GM19025 (cell line): ENCODE measurements at regions not wholly inside any gene's neighbourhood (a gene's known extent, or its start where the extent isn't known, plus 50 kb on each side); places are given as distances from the start of the nearest gene placed in this dataset.
"Not testable (repeated sequence)": the region's sequence is repeated elsewhere in the genome, so short reads cannot be mapped to it uniquely, and the experiment has no call there.

Source experiments
- ATAC-seq: cut with Tn5 transposase; IDR thresholded peaks from one replicate; pipeline ENCODE4 v1.9.1; 2021; ENCODE audit warnings: mild to moderate bottlenecking, low read depth, moderate library complexity; ENCODE audit not compliant: unreplicated experiment

DNA sequence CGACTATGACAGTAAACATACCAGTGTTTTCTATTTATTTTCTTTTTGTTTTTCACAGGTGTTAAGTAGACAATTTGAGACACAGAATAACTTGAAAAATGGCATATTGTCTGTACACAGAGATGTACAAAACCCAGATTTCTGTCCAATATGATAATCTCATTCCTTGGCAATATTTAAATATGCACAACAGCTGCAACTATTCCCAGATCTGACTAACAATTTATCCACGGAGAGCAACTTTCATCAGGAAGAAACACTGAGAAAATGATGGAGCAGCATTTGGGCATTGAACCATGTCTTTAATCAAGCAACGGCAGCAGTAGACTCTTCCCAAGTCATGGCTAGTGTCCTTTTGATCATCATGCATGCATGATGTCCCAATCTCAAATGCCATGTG lies 452.6 kb downstream of the ZPLD1 start:
- no peak for ATAC-seq

DNA sequence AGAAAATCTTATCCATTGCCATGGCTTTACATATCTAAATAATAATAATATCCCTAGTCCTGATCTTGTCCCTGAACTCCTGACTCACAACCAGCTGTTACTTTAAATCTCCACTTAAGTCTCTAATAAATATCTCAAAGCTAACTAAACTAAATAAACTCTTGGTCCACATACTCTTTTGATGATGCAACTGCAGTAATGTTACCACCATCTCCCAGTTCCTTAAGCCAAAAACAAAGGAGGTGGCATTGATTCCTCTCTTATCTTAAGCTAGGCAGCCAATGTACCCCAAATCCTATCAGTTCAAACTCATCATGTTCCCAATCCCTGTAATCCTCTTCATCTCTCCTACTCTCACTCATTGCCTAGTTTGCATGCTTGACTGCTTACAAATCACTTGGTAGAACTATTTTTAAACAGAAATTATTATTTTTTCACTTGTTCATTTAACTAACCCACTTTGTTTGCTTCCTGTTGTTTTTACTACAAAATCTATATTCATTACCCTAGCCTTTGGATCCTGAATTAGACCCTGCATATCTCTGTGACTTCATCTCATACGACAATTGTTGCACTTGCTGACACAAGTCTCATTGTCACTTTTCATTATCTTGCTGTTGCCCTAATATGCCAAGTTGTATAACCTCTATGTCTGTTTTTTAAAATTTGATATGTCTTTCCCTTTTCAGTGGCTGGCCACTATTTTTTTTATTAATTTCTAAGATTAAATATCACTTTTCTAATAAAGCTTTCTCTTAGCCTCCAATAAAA lies 462.2 kb downstream of the ZPLD1 start:
- ATAC-seq = no peak

DNA sequence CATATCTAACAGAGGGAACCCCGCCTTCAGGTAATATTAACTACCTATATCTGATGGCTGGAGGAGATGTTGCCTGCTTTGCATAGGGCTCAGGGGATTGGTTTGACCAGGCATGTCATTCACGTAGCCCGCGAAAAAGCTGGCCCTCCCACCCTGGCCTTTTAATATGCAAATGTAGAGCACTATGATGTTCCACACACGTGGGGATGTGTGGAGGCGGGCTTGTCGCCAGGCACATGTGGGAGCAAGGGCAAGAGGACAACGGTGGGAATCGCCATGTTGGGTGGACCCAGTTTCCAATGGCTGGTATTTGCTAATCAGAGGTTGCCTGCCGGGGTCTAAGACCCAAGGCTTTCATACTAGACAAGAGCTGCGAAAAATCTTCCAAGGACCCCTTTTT lies 469.8 kb downstream of the ZPLD1 start:
- ATAC-seq = no peak

DNA sequence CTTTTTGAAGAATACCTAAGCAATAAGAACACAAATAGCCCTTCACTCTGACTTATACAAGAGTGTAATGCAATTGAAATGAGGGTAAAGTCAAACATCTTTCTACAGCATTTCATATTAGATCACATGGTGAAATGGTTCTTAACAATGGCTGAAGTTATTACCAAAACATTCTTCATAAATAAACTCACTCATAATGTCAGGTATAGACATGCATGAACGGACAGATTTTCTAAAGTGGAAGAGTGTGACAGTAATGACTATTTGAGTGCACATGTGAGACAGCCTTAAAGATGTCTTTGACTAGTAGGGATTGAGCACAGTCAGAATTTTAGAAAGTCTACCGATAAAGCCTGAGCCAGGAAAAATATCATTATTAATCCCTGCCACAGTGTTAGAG lies 471.0 kb downstream of the ZPLD1 start:
- no peak for ATAC-seq

DNA sequence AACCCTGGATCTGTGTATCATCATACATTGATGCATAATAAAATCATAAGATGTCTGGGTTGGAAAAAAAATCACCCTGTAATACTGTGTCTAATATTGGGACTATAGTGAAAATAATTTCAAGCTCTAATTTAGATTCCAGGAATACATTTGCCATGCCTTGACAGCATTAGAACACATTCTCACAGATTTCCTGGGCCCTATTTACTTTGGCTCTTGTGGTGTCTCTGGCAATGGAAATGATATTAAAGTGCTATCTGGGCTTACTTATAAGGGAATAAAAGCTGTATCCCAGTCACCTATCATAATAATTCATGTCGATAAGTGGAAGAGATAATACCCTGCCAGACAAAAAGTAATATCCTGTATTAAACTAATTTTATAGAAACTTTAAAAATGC lies 472.0 kb downstream of the ZPLD1 start:
- ATAC-seq = no peak

DNA sequence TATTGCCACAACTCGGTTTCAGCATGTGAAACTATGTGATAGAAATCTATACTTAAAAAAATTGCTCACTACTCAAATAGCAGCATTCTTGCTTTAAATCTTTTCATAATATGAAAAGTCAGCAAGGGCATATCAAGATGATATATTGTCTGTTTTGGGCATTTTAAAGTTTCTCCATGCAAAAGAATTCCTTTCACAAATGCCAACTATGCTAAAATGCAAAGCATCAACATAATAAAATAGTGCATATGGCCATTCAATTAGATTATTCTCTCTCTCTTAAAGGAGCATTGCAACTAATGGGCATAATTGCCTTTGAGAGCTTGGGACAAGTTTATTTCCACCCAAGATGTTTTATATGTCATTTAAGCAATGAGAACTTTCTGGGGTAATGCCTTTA lies 475.1 kb downstream of the ZPLD1 start:
- ATAC-seq = no peak

DNA sequence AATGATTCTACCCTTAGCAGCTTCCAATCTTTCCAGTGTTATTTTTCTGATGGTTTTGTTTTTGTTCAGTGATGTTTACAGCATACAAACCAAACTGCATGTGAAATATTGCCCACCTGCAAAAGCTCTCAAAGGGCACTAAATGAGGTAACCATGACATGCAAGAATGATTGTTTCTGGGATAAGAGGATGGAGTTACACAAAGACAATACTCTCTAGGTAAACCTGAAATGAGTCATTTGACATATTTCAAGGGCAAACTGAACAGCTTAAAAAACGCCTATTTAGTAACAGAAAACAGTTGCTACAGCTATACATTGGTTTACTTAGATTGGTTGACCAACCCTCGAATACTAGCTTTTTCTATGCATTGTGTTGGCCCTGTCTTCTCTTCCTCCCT lies 481.7 kb downstream of the ZPLD1 start:
- no peak for ATAC-seq

DNA sequence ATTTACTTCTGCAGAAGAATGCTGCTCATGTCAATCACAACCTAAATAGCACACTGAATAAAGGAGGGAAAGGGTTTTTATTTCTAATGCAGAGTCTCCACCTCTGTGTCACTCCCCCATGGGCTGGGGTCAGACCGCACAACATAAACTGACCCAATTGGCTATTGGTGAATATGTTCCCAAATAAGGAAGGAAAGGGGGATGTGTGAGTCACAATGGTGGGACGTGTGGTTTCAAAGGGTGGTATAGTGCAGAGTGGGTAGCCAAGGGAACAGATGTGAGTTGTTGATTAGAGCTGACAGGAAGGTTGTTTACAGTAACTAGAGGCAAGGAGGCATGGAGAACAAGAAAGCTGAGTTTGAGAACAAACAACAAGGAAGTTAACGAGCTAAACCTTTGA lies 491.8 kb downstream of the ZPLD1 start:
- no peak for ATAC-seq

DNA sequence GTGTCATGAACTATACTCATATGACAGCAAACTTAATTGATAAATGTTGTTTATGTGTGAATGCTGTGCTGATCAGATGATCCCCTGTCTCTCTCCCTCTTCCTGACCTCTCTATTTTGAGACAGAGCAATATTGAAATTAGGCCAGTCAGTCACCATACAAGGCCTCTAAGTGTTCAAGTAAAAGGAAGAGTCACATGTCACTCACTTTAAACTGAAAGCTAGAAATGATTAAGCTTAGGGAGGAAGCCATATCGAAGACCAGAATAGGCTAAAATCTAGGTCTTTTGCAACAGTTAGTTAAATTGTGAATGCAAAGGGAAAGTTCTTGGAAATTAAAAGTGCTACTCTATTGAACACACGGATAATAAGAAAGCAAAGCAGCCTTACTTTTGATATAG lies 498.6 kb downstream of the ZPLD1 start:
- ATAC-seq = no peak

DNA sequence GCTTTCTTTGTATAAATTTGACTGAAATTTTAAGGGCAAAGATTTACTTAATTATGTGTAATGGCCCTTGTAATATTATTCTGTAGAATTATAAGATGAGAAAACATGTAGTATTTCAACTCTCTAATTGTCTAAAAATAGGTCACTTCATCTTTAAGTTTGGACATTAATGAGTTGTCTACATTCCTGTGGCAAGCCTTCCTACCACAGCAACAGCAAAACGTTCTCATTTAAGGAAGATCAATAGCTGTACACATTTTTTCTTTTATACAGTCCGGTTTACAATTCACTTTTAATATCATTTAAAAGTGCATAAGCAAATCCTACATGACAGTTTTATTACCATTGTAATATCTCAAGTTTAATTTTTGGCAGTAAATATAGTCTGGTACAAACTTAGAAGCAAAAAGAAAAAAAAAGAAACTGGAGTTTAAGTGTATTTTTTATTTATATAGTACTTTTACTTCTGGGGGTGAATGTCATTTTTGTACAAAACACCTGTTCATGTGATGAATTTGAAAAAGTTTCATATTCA lies 501.8 kb downstream of the ZPLD1 start:
- no peak for ATAC-seq

DNA sequence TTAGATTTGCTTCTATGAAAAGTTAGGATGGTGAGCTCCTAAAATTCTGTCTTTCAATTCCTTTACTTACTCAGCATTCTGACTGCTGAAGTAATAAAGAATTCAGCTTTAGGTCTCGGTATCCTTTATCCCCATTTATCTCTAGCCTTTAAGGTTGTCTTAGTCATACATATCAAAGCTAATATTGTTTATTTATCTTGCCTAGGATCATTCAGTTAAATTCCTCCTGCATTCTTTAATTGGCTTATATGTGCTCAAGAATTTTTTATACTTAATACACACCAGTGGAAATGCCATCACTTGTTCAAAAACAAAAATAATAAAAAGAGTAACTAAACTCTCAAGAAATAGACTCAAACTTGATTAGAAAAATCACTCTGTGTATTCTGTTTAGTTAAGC lies 507.0 kb downstream of the ZPLD1 start:
- ATAC-seq = no peak

DNA sequence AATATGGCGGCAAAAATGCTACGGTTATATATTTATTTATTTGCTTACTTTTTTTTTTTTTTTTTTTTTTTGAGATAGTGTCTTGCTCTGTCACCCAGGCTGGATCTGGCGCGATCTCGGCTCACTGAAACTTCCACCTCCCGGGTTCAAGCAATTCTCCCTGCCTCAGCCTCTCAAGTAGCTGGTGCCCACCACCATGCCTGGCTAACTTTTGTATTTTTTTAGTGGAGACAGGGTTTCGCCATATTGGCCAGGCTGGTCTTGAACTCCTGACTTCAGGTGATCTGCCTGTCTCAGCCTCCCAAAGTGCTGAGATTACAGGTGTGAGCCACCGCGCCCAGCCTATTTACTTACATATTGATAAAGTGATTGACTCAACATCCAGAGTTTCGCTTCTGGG lies 511.6 kb downstream of the ZPLD1 start:
- ATAC-seq = not testable (repeated sequence)

DNA sequence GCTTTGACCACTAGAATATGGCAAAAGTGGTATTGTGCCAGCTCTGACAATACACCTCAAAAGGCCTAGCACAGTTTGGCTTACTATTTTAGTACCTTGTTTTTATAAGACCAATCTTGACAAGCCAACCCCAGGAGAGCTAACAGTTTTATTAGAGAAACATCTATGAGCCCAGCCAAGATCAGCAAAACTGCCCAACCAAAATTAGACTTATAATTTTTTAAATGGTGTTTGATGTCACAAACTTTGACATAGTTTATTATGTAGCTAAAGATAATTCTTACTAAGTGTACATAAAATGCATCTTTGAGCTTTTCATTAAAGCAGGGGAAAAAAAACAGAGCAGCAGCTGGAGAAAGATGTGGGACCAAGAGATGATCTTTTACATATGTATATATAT lies 537.5 kb downstream of the ZPLD1 start:
- no peak for ATAC-seq

DNA sequence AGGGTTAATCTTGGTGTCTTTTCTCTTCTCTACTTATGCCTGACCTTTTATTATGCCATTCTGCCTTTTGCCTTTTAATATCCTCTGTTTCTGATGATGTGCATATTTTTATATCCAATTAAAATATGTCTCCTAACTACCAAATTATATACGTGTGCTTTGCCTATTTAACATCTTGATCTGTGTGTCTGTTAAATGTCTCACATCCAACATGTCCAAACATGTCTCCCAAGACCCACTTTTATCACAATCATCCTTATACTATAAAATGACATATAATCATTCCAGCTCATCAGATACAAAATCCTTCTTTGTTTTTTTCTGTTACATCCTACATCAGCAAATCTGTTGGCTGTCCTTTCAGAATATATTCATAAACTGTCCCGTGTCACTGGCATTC lies 539.5 kb downstream of the ZPLD1 start:
- ATAC-seq = no peak

DNA sequence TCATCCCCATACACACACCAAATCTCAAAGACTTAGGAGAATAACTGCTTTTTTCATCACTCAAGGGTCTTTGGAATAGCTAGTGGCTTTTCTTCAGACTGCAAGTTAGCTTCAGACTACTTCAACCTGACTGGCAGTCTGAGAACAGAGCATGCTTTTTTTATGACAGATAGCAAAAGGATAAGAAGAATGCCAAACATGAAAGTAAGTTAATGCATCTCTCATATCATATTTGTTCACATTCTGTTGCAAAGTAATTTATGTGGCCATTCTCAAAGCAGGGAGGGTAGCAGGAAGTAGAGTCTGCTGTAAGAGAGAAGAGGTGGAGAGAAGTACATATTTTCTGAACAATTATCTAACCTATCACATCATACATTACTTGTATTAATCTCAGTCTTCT lies 544.4 kb downstream of the ZPLD1 start:
- no peak for ATAC-seq

DNA sequence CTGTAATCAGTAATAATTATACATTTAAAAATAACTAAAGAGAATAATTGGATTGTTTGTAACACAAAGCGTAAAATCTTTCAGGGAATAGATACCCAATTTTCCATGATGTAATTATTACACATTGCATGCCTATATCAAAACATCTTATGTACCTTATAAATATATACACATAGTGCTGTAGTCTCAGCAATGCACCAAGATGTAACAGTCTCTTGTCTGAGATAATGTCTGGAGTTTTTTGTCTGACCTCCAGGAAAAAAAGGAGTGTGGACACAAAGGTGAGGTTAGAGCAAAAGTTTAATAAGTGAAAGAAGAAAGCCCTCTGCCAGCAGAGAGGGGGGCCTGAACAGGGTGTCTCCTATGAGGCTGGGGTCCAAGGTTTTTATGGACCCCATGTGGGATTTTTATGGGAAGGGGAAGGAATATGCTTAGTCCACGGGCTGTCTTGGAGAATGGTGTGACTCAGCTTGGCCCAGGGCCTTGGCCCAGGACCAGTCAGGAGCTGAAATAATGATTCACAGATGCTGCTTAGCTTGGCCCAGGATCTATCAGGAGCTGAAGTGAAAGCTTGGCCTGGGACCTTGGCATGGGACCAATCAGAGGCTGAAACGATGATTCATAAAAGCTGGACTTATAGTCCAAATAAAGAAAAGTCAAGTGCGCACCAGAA lies 545.0 kb downstream of the ZPLD1 start:
- ATAC-seq = no peak

DNA sequence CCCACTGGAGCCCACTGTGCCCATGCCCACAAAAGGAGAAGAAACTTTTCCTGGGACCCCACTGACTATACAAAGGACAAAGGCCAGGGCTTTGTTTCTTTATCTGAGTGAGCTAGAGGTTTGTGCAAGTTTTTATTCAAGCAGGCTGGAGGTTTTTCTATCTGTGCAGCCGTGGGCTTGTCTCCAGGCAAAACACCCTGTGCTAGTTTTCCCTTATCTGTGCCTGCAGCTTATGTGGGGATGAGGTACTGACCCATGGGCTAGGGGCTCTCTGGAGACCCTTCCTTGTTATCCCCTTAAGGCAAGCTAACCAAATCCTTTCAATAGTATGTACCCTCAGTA lies 545.5 kb downstream of the ZPLD1 start:
- ATAC-seq = no peak

DNA sequence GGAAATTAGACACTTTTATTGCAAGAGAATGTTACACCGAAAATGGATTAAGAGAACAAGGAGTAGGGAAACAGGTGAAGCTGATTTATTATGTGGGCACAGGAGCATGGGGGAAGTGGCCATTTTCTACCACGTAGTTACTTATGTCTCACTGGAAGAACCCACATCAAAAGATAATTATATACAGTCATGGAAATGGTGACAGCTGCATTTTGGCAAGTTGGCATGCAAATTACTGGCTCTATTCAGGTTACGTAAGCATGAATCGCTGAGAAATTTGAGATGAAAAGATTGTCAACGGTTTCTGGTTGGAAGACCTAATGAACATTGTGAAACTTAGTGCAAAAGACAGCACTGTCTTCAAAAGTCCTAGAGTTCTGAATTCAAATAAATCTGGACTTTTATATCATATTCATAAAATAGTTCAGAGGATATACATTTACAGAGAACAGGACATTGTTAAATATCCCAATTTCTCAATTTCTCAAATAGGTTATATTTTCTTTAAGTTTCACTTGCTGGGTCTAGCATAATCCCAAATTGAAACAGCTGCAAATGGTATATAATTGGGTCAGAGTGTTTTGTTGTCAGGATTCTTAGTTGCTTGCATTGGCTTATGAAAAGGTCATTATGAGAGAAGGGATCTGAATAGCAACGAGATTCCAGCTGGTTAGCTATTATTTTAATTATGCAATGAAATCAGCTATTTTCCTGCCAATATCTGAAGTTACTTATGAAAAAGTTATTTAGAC lies 567.8 kb downstream of the ZPLD1 start:
- no peak for ATAC-seq

DNA sequence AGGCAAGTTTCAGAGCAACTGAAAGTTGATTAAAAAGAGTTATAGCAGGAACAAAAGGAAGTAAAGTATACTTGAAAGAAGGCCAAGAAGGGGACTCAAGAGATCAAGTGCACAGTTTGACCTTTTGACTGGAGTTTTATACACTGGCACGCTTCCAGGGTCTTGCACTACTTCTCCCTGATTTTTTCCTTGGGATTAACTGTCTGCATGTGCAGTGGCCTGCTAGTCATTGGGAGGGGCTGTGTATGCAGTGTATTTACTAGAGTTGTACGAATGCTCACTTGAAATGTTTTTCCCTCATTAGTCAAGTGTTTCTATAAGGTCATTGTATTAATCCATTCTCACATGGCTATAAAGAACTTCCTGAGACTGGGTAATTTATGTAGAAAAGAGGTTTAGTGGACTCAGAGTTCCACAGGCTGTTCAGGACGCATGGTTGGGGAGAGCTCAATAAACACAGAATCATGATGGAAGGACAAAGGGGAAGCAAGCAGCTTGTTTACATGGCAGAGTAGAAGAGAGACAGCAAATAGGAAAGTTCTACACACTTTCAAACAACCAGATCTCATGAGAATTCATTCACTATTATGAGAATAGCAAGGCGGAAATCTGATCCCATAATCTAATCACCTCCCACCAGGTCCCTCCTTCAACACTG lies 571.8 kb downstream of the ZPLD1 start:
- no peak for ATAC-seq

DNA sequence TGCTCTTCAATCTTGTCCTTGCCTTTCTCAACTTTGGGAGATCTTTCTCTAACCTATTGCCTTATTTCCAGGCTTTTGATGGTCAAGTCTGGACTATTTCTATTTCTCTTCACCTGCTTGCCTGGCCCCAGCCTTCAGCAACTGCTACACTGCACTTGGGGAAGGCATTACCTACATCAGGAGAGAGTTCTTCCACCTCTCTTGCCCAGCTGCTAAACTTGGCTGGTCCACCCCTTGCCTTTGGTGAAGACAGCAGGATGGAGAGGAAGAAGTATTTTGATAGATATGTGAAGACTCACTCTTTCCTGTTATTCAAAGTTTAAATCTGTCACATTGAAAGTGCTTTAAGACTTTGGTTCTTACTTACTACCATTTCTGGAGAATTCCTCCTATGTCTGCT lies 574.8 kb downstream of the ZPLD1 start:
- ATAC-seq = no peak

DNA sequence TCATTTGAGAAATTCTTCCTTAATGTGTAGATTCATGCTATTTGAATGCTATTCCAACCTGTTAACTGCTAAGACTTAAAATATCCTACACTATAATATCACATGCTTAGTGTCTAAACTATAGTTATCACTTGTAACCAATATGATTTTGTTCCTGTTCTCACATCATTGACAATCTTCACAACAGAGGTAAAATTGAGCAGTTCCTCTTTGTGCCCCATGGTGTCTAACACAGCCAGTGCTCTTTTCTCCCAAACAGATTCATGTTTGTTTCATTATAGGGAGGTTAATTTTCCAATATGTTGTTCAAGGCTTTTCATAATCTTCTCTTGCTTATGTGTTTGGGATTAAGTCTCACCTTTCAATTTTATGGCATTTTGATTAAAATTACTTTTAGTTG lies 591.1 kb downstream of the ZPLD1 start:
- no peak for ATAC-seq
